ENCODE measurements at regions not wholly inside any gene's neighbourhood (a gene's known extent, or its start where the extent isn't known, plus 50 kb on each side); places are given as distances from the start of the nearest gene placed in this dataset.
"Not testable (repeated sequence)": the region's sequence is repeated elsewhere in the genome, so short reads cannot be mapped to it uniquely, and the experiment has no call there.

DNA sequence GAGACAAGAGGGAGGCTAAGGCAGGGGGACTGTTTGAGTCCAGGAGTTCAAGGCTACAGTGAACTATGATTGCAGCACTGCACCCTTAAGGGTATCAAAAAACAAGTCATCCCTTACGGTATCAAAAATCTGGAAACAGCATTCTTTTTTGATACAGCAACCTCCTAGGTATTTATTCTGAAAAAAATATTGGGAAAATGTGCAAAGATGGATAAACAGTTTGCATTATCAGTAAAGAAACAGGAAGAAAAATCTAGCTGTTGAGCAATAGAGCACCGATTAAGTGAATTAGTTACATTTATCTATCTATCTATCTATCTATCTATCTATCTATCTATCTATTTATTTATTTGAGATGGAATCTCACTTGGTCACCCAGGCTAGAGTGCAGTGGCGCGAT is 56.7 kb upstream of the SCAF4 start:
- Mint-ChIP-seq H3K9me3 (ENCODE audit: unreplicated experiment) (peaks cover 7% of the 10 kb centered on the region), H3K4me3 (ENCODE audit: unreplicated experiment) (no peak overlapping the region), H3K27ac (ENCODE audit: low read depth, unreplicated experiment) (no peak overlapping the region), H3K4me1 (ENCODE audit: insufficient read depth, unreplicated experiment) (peaks cover 11% of the 10 kb centered on the region), H3K36me3 (ENCODE audit: insufficient read depth, unreplicated experiment) (no peaks in the 10 kb centered on the region), H3K27me3 (ENCODE audit: insufficient read depth, unreplicated experiment) (no peaks in the 10 kb centered on the region)
- ChIA-PET CTCF (interaction anchor here (1.0 to 1.2 kb wide), 2 partner anchors 470 to 471 kb away, joined by 3 to 7 read pairs; no protein-coding TSS in a partner anchor), POLR2A (interaction anchor here (1.3 kb wide), 1 partner anchor 469 kb away, joined by 3 read pairs; no protein-coding TSS in a partner anchor)
- BruUV-seq (replicated peaks): no TSS peak
- intact Hi-C loops (cut with micrococcal nuclease): loop anchor here (5.0 to 10.0 kb wide), 2 partner anchors 349 to 816 kb away; no protein-coding TSS in a partner anchor
- DNase-seq (ENCODE audit: unreplicated experiment): no peak
- TF ChIP-seq CTCF (IDR thresholded peaks at IDR 0.05; ENCODE audit: unreplicated experiment): no peak

- H3K36me3 Mint-ChIP-seq (ENCODE audit: insufficient read depth, unreplicated experiment); BruUV-seq (replicated peaks); H3K27ac Mint-ChIP-seq (ENCODE audit: low read depth, unreplicated experiment); H3K27me3 Mint-ChIP-seq (ENCODE audit: insufficient read depth, unreplicated experiment); H3K4me3 Mint-ChIP-seq (ENCODE audit: unreplicated experiment); H3K9me3 Mint-ChIP-seq (ENCODE audit: unreplicated experiment): not testable (repeated sequence)
- peaks cover 11% of the 10 kb centered on the region for H3K4me1 Mint-ChIP-seq (ENCODE audit: insufficient read depth, unreplicated experiment)
- CTCF ChIA-PET: interaction anchor here (0.6 to 1.3 kb wide), 5 partner anchors 48 to 472 kb away, joined by 3 to 4 read pairs (median 3); no protein-coding TSS in a partner anchor
- POLR2A ChIA-PET: interaction anchor here (0.6 to 1.3 kb wide), 3 partner anchors 9 to 470 kb away, joined by 3 to 4 read pairs (median 3); no protein-coding TSS in a partner anchor
- intact Hi-C loops (cut with micrococcal nuclease): loop anchor here (5.0 to 10.0 kb wide), 2 partner anchors 350 to 817 kb away; no protein-coding TSS in a partner anchor
- peak; percentile 61 for DNase-seq (ENCODE audit: unreplicated experiment)
Observed at GRCh38 chr21:31787691-31788090, 55.8 kb upstream of the SCAF4 start.

DNA sequence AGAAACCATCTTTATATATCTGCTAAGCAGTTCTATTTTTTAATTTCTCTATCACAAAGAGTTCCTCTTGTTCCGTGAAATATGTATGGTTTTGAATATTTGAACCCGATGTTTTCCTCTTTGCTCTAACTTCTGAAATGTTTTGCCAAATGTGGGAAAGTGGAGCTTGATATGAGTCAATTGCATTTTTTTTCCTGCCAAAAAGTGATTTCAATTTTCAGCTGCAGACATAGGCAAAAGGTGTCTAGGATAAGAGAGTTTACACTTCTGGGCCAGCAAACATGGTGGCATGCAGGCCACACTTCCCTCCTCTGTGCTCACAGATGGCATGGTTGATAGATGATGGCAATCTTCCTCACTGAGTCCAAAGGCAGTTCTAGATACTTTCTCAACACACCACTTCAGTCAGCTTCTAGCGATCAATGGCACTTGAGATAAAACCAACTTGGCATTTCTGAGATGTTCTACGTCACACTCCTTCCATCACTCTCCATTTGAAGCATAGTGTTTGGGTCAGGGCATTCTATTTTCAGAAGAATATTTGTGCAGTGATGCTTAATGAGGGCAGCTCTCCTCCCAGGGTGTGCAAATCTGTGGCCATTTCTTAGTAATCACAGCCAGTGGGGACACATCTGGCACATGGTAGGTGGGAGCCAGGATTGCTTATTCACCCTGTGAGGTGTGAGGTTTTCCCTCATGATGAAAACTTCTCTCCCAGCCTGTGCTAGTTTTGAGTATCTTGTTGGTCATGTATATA is 54.4 kb upstream of the SCAF4 start:
- CTCF ChIA-PET: interaction anchor here (0.6 to 1.8 kb wide), 34 partner anchors 11 to 1715 kb away, joined by 3 to 46 read pairs (median 4); no protein-coding TSS in a partner anchor
- TF ChIP-seq CTCF (IDR thresholded peaks at IDR 0.05; ENCODE audit: unreplicated experiment): no peak
- intact Hi-C loops (cut with micrococcal nuclease): loop anchor here (1.0 to 10.0 kb wide), 4 partner anchors 80 to 818 kb away; no protein-coding TSS in a partner anchor
- Mint-ChIP-seq H3K36me3 (ENCODE audit: insufficient read depth, unreplicated experiment) (no peaks in the 10 kb centered on the region), H3K27me3 (ENCODE audit: insufficient read depth, unreplicated experiment) (no peaks in the 10 kb centered on the region), H3K27ac (ENCODE audit: low read depth, unreplicated experiment) (no peak overlapping the region), H3K4me1 (ENCODE audit: insufficient read depth, unreplicated experiment) (peaks cover 21% of the 10 kb centered on the region), H3K9me3 (ENCODE audit: unreplicated experiment) (peaks cover 7% of the 10 kb centered on the region), H3K4me3 (ENCODE audit: unreplicated experiment) (no peak overlapping the region)
- no peak for DNase-seq (ENCODE audit: unreplicated experiment)
- POLR2A ChIA-PET: interaction anchor here (0.7 to 1.6 kb wide), 5 partner anchors 8 to 493 kb away, joined by 3 to 6 read pairs (median 3); no protein-coding TSS in a partner anchor
- BruUV-seq (replicated peaks): no TSS peak

DNA sequence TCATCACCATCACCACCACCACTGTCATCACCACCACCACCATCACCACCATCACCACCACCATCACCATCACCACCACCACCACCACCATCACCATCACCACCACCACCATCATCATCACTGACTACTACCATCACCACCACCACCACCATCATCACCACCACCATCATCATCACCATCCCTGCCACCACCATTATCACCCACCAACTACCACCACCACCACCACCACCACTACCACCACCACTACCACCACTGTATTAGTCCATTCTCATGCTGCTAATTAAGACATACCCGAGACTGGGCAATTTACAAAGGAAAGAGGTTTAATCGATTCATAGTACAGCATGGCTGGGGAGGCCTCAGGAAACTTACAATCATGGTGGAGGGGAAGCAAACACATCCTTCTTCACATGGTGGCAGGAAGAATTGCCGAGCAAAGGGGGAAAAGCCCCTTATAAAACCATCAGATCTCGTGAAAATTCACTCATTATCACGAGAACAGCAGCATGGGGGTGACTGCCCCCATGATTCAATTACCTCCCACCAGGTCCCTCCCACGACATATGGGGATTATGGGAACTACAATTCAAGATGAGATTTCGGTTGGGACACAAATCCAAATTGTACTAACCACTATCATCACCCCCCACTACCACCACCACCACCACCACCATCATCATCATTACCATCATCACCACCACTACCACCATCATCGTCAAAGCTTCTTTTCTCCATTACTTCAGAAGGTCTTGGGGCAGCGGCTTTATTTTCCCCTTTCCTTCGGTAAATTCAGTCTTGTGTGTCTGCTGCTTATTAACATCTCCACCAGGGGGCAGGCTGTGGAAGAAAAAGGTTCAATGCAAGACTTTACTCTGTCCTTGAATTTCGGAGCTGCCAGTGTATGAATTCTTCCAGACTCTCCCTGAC is 53.6 kb upstream of the SCAF4 start:
- POLR2A ChIA-PET: interaction anchor here (0.7 to 1.6 kb wide), 5 partner anchors 9 to 494 kb away, joined by 3 to 6 read pairs (median 3); no protein-coding TSS in a partner anchor
- H3K4me3 Mint-ChIP-seq (ENCODE audit: unreplicated experiment); H3K9me3 Mint-ChIP-seq (ENCODE audit: unreplicated experiment): not testable (repeated sequence)

More for the DNA sequence above, 53.6 kb upstream of the SCAF4 start:
- intact Hi-C loops (cut with micrococcal nuclease): loop anchor here (1.0 to 10.0 kb wide), 4 partner anchors 81 to 819 kb away; no protein-coding TSS in a partner anchor
- not testable (repeated sequence) for H3K36me3 Mint-ChIP-seq (ENCODE audit: insufficient read depth, unreplicated experiment); BruUV-seq (replicated peaks); H3K27ac Mint-ChIP-seq (ENCODE audit: low read depth, unreplicated experiment); H3K27me3 Mint-ChIP-seq (ENCODE audit: insufficient read depth, unreplicated experiment)
- peaks cover 21% of the 10 kb centered on the region for H3K4me1 Mint-ChIP-seq (ENCODE audit: insufficient read depth, unreplicated experiment)
- peak; percentile 81 for DNase-seq (ENCODE audit: unreplicated experiment)
- CTCF ChIA-PET: interaction anchor here (0.6 to 1.8 kb wide), 34 partner anchors 11 to 807 kb away, joined by 3 to 46 read pairs (median 4); no protein-coding TSS in a partner anchor
- TF ChIP-seq CTCF (IDR thresholded peaks at IDR 0.05; ENCODE audit: unreplicated experiment): peak; percentile 62

All from MCF 10A (cell line).